HFFc6 (cell line): ENCODE measurements at regions not wholly inside any gene's neighbourhood (a gene's known extent, or its start where the extent isn't known, plus 50 kb on each side); places are given as distances from the start of the nearest gene placed in this dataset.

Experiments used
- DNase-seq: peaks from one replicate; pipeline ENCODE4 v3.0.0-alpha.2; 2018
- H3K27ac Mint-ChIP-seq: 2 replicates; pipeline ENCODE4 v1.8.0; 2020; ENCODE audit warnings: mild to moderate bottlenecking, mixed read lengths
- H3K27me3 Mint-ChIP-seq: 2 replicates; pipeline ENCODE4 v1.8.0; 2021; ENCODE audit warnings: mild to moderate bottlenecking, moderate library complexity, mixed read lengths; ENCODE audit not compliant: insufficient read depth
- H3K36me3 Mint-ChIP-seq: 2 replicates; pipeline ENCODE4 v1.8.0; 2021; ENCODE audit warnings: low read depth, mixed read lengths
- H3K4me1 Mint-ChIP-seq: 2 replicates; pipeline ENCODE4 v1.8.0; 2020; ENCODE audit warnings: low read depth, mixed read lengths
- H3K4me3 Mint-ChIP-seq: 2 replicates; pipeline ENCODE4 v1.8.0; 2020; ENCODE audit warnings: mild to moderate bottlenecking, moderate library complexity, mixed read lengths
- H3K9me3 Mint-ChIP-seq: 2 replicates; pipeline ENCODE4 v1.8.0; 2020; ENCODE audit warnings: mild to moderate bottlenecking, mixed read lengths
- TF ChIP-seq, protein P1 (sequence below): fragments of 200-600 bp; sonication (generic); IDR thresholded peaks from 2 replicates; pipeline ENCODE4 v1.5.0; 2021; ENCODE audit warnings: antibody characterized with exemption, mild to moderate bottlenecking

DNA sequence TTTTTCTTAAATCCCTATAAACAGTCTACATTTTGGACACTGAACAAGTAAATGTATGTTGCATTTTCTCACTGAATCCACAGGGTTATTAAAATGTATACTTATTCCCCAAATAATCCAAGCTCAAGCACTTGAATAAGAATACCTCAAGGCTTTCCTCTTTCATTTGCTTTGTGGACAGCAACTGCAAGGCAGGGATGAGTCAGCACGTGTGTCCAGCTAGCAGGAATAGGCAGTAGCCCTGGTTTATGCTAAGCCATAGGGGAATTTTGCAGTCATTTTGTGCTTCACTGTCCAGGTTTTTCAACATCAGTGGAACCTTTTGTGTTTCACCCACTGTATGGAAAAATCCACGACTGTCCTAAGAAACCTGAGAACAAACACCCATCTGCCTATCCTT is 96.7 kb upstream of the KCNMB2 start:
- Mint-ChIP-seq H3K9me3 (no peaks in the 10 kb centered on the region), H3K4me1 (no peaks in the 10 kb centered on the region), H3K27me3 (peaks cover 2% of the 10 kb centered on the region; the same call in 1 of the 2 replicates), H3K36me3 (no peaks in the 10 kb centered on the region), H3K4me3 (no peak overlapping the region), H3K27ac (no peak overlapping the region)
- TF ChIP-seq, protein P1, sequence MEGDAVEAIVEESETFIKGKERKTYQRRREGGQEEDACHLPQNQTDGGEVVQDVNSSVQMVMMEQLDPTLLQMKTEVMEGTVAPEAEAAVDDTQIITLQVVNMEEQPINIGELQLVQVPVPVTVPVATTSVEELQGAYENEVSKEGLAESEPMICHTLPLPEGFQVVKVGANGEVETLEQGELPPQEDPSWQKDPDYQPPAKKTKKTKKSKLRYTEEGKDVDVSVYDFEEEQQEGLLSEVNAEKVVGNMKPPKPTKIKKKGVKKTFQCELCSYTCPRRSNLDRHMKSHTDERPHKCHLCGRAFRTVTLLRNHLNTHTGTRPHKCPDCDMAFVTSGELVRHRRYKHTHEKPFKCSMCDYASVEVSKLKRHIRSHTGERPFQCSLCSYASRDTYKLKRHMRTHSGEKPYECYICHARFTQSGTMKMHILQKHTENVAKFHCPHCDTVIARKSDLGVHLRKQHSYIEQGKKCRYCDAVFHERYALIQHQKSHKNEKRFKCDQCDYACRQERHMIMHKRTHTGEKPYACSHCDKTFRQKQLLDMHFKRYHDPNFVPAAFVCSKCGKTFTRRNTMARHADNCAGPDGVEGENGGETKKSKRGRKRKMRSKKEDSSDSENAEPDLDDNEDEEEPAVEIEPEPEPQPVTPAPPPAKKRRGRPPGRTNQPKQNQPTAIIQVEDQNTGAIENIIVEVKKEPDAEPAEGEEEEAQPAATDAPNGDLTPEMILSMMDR: no peak
- peak; percentile 38 for DNase-seq

DNA sequence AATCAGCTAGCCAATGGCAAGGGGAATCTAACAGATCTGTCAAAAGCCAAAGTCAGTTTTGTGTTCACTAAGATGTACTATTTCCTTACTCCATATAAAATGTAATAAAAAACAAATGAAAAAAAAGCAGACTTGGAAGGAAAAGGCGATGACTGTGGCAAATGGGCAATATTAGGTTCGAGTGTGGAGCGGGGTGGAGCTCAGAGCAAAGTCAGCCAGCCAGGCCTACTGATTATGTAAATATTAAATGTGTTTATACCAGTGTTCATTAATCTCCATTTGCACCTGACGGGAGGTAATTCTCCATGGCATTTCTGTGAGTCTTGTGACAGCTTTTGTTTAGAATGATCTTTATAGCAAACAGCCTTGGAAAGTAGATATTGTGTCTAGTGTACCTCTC is 96.2 kb upstream of the KCNMB2 start:
- H3K27ac Mint-ChIP-seq: no peak overlapping the region
- H3K4me3 Mint-ChIP-seq: no peak overlapping the region
- TF ChIP-seq, protein P1: no peak
- no peaks in the 10 kb centered on the region for H3K4me1 Mint-ChIP-seq
- H3K36me3 Mint-ChIP-seq: no peaks in the 10 kb centered on the region
- H3K9me3 Mint-ChIP-seq: no peaks in the 10 kb centered on the region
- H3K27me3 Mint-ChIP-seq: peaks cover 2% of the 10 kb centered on the region; the same call in 1 of the 2 replicates
- DNase-seq: no peak

DNA sequence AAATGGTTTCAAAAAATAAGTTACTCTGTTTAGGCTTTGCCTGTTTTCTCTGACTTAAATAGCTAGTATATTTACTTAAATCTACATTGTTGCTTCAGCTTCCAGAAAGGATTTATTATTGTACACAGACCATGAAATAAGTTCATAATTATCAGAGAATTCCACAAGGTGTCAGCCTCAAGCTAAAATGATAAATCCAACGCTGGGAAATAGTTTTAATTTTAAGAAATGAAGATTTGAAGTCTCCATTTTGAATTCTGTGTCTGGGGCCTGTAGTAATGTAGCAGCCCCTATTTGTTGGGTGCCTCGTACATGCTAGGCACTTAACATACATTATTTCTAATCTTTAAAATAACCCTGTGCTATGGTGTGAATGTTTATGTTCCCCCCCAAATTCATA is 92.6 kb upstream of the KCNMB2 start:
- H3K27ac Mint-ChIP-seq: no peak overlapping the region
- no peaks in the 10 kb centered on the region for H3K9me3 Mint-ChIP-seq
- no peak overlapping the region for H3K4me3 Mint-ChIP-seq
- TF ChIP-seq, protein P1: no peak
- H3K36me3 Mint-ChIP-seq: no peaks in the 10 kb centered on the region
- peaks cover 2% of the 10 kb centered on the region; the same call in 1 of the 2 replicates for H3K27me3 Mint-ChIP-seq
- no peak for DNase-seq
- H3K4me1 Mint-ChIP-seq: no peaks in the 10 kb centered on the region

DNA sequence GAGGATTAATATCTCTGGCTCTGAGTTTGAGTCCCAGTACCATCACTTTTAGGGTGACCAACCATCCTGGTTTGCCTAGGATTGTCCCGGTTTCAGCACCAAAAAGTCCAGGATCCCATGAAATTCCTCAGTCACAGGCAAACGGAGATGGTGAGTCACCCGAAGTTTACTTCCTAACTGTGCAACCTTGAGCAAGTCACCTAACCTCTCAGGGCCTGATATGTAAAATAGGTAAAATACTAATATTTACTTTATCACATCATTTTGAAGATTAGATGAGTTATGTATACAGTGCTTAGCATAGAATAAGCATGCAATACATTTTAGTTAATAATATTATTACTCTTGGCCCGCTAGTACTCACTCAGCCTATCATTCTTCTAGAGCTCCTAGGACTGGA is 91.1 kb upstream of the KCNMB2 start:
- no peak overlapping the region for H3K4me3 Mint-ChIP-seq
- no peaks in the 10 kb centered on the region for H3K4me1 Mint-ChIP-seq
- peaks cover 2% of the 10 kb centered on the region; the same call in 1 of the 2 replicates for H3K27me3 Mint-ChIP-seq
- TF ChIP-seq, protein P1: no peak
- H3K27ac Mint-ChIP-seq: no peak overlapping the region
- no peaks in the 10 kb centered on the region for H3K9me3 Mint-ChIP-seq
- no peaks in the 10 kb centered on the region for H3K36me3 Mint-ChIP-seq
- no peak for DNase-seq

DNA sequence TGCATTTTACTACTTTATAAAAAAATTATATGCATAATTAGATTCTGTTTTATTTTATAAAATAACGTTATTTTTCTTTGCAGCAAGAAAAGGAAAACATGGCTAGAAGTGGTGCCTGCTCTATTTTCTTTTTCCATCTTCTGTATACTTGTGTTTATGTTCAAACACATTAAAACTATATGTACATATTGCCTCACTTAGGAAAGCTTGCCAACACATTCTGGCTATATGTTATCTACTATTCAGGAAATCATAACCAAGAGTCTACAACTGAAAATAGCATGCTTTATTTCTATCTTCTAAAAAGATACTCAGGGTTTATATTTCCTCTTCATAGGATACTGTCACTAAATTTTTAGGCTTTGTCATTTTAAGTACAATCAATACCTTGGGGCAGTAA is 90.2 kb upstream of the KCNMB2 start:
- no peak for DNase-seq
- no peaks in the 10 kb centered on the region for H3K4me1 Mint-ChIP-seq
- TF ChIP-seq, protein P1: no peak
- peaks cover 2% of the 10 kb centered on the region; the same call in 1 of the 2 replicates for H3K27me3 Mint-ChIP-seq
- no peak overlapping the region for H3K4me3 Mint-ChIP-seq
- H3K36me3 Mint-ChIP-seq: no peaks in the 10 kb centered on the region
- H3K27ac Mint-ChIP-seq: no peak overlapping the region
- no peaks in the 10 kb centered on the region for H3K9me3 Mint-ChIP-seq

DNA sequence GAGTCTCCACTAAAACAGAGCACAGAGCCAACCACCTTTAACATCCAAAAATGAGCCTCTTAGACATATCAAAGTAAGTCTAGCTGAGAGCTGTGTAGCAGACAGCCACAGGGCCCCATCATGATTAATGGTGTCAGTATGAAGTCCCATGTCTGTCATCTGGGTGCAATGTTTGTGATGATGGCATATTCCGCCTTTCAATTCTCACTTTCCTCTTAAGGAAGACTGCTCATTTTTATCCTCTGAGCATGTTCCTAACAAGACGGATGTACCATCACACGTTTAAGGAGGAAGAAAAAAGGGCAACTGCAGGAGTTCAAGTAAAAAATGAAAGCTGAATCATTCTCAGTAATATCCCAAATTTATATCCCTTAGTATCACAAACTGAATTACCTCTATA is 85.8 kb upstream of the KCNMB2 start:
- no peaks in the 10 kb centered on the region for H3K4me1 Mint-ChIP-seq
- no peaks in the 10 kb centered on the region for H3K9me3 Mint-ChIP-seq
- no peaks in the 10 kb centered on the region for H3K27me3 Mint-ChIP-seq
- no peaks in the 10 kb centered on the region for H3K36me3 Mint-ChIP-seq
- no peak overlapping the region for H3K27ac Mint-ChIP-seq
- DNase-seq: no peak
- TF ChIP-seq, protein P1: no peak
- no peak overlapping the region for H3K4me3 Mint-ChIP-seq
